CD4-positive, alpha-beta T cell treated with Interleukin-2 at 100 ng/mL for 4 hours (primary cell): ENCODE measurements at regions not wholly inside any gene's neighbourhood (a gene's known extent, or its start where the extent isn't known, plus 50 kb on each side); places are given as distances from the start of the nearest gene placed in this dataset.

Source experiments
- DNase-seq: peaks from one replicate; pipeline ENCODE4 v3.0.0-alpha.2; 2020; ENCODE audit warnings: low spot score

DNA sequence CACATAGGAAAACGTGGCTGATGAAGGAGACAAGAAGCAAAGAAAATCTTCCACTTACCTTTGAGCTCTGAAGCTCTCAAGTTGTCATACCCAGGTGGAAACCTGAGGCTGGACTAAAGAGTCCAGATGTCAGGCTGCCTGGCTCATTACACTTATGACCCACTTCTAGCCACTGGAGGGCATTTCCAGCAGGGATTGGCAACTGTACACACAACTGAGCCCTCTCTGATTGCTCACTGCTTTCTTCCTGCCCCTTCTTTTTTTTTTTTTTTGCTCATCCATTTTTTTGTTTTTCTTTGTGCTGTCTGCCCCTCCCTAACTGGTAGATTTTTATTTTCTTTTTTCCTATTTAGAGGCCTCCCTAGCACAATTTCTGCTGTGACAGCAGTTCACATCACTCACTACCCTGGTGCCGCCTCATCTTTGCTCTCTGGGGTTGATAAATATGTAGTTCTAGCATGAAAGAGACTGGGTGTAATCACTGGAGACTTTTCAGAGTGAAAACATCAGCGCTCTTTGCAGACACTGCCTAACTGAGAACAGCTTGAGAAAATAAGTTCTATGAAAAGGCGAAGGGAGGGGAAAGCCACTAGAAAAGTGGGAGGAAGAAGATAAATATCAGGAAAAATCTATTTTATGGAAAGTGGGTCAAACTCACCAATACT lies 334.5 kb downstream of the NUF2 start:
- DNase-seq = no peak

DNA sequence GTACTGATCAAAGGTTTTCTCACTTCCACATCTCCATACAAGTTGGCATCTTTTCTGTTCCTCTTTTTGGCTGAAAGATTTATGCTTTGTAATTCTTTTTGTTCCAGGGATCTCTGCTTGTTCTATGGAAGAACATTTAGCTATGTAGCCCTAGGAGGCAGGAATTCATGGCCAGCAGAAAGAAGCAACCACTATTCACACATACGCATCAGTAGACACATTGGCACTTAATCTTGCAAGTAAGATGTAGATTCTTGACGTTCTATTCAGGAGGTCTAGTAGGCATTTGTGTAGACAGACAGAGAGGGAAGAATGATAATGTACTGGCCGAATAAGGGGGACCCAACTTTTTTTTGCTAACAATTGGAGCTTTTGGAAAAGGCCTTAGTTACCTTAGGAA lies 336.0 kb downstream of the NUF2 start:
- DNase-seq = no peak

- DNase-seq = no peak
Measured at GRCh38 chr1:163661391-163661790, 339.6 kb downstream of the NUF2 start.

DNA sequence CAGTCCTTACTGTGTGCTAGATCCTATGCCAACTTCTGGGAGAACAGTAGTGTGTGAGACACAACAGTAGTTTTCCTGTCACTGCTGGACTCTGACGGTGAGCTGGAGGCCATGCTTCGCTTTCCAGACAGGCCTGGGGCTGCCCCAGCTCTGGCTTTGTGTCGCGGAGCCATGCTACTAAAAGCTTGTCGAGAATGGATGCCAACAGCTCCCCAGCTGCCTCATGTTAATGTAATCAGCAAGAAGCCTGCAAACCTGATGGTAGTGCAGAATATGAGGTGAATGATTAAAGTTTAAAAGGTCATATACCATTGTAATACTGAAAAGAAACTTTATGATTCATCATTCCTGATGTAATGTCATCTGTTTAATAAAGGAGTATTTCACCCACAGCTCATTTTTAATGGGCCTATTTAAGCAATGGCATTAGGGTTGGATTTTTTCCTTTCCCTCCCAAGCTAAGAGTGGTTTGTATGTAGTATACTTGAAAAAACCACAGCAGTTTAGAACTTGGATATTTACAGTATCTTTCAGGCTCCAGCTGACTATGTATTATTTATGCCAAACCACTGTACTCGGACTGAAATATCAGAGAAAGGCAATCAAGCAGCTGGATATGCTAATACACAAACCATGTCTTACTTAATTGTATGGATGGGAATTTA lies 343.0 kb downstream of the NUF2 start:
- DNase-seq = no peak

- no peak for DNase-seq
Measured at GRCh38 chr1:163668472-163668871, 346.7 kb downstream of the NUF2 start.

DNA sequence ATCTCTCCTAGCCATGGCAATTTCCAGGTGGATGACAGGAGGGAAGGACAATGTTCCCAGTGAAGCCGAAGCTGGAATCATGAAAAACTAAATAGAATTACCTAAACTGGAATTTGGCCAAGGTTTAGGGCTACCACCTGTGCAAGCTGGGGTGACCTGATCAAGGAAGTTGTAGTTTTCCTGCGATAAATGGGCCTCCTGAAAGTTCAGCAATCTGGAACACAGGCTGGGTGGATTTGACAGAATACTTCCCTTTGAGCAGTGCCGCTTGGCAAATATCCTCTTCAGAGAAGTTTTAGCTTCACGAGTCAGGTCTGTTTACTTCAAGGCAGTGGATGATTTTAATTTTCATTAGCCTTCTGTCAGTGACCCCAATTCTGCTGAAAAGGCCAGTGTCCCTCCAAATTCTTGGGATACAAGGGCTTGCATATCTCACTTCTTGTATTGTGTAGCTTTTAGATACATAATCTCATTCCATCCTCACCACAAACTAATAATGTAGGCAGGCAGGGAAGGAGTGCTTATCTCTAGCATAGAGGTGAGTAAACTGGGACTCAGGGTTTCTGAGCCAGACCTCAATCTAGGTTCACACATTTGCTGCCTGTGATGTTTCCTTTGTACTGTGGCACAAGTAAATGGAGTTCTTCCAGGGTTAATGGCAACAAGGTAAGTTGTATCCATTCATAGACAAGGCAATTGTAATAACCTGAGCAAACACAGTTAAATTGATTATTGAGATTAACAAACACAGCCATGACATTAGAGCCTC lies 349.4 kb downstream of the NUF2 start:
- no peak for DNase-seq

DNA sequence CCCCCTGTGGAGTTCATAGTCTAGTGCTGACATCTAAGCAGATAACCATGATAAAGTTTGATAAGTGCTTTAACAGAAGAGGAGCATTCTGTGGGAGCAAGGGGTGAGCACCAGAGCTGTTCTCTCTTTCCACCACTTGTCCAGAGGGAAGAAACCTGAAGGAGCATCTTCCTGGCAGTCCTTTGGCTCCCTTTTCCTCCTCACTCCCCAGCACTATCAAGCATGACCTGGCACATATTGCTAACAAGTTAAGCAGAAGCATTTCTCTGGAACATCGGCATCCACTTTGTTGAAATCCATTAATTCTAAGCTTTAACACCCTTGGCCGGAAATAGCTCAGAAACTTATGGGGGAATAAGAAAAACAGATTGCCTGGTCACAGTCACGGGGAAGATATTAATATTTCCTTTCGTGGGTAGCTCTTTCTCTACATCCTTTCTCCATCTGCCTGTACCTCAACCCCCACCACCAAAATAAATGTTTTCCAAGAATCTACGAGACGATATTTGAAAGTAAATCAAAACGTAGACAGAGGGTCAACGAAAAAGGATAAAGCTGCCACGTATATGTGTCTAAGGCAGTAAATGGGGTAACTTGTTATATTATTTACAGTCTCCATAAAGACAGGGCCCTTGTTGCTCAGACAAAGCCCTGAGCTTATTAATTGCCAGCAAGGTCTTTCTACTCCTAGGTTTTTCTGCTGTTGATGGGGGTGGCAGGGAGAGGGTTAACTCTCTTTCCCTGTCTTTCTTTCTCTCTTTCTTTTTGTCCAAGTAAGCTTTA lies 351.4 kb downstream of the NUF2 start:
- DNase-seq = no peak

GRCh38 chr1:163673759-163674151 lies 352.0 kb downstream of the NUF2 start:
- DNase-seq = no peak

DNA sequence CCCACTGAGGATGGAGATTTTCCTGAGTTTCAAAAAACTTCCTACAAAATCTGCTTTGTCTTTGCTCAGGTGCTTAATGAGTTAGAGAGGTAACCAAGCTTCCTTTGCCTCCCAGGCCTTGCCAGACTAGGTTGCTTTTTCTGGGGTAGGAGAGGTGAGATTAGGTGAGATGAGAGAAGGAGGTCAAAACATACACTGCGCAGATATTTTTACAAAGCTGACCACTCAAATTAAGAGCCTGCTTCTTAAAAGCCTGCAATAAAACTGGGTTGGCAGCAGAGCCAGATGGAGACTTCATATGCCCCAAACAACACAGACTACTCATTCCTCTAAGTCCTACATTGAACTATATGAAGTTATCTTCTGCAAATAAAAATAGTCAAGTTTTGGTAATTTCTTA lies 352.5 kb downstream of the NUF2 start:
- DNase-seq = no peak

DNA sequence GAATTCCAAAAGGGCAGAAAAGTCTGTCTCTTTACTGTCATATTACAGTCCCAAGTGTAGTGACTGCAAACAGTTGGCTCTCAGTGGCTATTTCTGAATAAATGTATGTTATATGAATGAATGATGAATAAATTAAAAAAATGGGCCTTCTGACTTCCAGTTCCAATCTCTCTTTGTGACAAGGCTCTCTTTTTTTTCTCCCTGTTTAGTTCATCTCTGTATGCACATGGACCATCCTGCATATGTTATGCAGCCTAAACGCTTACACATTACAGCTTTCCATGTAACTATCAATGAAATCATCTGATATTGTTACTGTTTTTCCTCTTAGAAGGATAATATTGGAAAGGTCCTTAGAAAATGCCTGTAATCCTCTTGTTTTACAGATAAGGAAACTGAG lies 363.0 kb downstream of the NUF2 start:
- no peak for DNase-seq

DNA sequence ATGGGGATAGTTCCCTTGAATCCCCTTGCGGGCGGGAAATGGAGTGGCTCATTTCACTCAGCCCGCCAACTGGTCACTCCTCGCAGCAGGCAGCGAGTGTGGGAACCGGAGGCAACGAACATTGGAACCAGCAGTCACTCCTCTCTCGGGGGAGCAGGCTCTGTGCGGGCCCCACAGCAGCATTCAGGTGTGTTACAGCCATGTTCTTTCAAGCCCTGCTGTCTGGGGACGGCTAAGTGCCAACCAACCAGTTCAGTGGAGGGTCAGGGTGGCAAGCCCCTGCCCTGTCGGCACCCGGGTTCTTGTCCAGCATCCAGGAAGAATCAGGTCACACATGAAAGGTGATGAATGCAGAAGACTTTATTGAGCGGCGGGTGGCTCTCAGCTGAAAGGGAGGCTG lies 370.5 kb downstream of the NUF2 start:
- DNase-seq = no peak

- no peak for DNase-seq
Measured at GRCh38 chr1:163697137-163697536, 375.4 kb downstream of the NUF2 start.

GRCh38 chr1:163701783-163702374 lies 380.1 kb downstream of the NUF2 start:
- no peak for DNase-seq

- no peak for DNase-seq
Measured at GRCh38 chr1:163703794-163704193, 382.0 kb downstream of the NUF2 start.

GRCh38 chr1:163706915-163707314 lies 385.2 kb downstream of the NUF2 start:
- DNase-seq = no peak

- no peak for DNase-seq
Measured at GRCh38 chr1:163709636-163710035, 387.9 kb downstream of the NUF2 start.

DNA sequence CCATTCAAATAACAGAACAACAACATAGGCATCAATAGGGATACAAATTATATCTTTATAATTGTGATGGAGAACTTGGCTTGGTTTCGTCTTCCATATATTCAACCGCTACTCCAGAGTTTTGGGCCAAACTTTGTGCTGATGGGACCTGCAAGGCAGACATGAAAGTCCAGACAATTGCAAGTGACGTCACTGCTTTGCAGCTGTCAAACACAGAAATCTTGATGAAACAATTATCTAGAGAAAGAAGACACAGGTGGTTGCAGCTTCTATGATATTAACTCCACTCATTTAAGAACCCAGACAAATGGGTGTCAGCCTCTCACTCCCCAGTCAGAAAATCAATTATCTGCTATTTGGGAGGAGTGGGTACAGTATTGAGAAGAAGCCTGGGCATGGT lies 390.6 kb downstream of the NUF2 start:
- no peak for DNase-seq

- no peak for DNase-seq
Measured at GRCh38 chr1:163720294-163720693, 398.5 kb downstream of the NUF2 start.

GRCh38 chr1:163725551-163725950 lies 403.8 kb downstream of the NUF2 start:
- DNase-seq = no peak

DNA sequence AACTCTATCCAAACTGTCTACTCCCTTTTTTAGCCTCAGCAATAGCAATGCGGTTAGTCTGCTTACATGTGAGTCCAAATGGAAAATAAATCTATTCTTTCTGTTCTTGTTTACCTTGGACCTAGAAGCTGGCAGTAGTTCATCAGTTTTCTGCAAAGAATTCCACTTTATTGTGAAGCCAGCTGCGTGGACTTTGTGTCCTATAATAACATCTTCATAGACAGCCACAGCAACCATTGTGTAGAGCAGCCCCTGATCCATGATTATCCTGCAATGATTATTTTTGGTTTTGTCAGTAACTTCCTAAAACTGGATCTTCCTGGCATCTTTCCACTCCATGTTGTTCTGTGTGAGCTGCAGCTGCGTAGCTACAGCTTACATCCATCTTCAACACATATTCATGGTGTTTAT lies 408.7 kb downstream of the NUF2 start:
- DNase-seq = no peak

DNA sequence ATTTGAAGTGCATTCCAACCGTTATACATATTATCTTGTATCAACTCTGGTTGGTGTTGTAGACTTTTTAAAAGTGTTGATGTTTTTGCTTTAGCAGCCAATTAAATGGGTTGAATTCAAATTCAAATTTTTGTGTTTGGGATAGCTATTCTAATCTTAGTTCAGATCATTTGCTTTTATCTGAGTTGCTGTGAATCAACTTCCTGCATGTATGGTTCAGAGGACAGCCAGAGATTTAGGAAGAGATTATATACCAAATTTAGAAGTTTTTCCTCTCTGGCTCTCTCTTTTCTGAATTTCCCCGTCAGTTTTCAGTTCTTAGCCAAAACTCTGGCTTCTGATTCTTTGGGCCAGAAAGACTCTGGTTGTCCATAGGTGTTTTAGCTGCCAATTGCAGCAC lies 415.5 kb downstream of the NUF2 start:
- no peak for DNase-seq

- no peak for DNase-seq
Measured at GRCh38 chr1:163744301-163744887, 422.6 kb downstream of the NUF2 start.
